CD4-positive, CD25-positive, alpha-beta regulatory T cell (primary cell): ENCODE measurements at regions not wholly inside any gene's neighbourhood (a gene's known extent, or its start where the extent isn't known, plus 50 kb on each side); places are given as distances from the start of the nearest gene placed in this dataset.

Experiments
- ATAC-seq, 2 donors: fragments of 150-1000 bp; cut with Tn5 transposase; one replicate each; pipeline ENCODE4 v1.10.0; 2021; ENCODE audit warnings: low read depth in 2 of 2, moderate number of reproducible peaks in 2 of 2, moderate library complexity in 1 of 2
- DNase-seq, 3 donors: peaks; one replicate each; pipeline versions ENCODE4 v3.0.0 to v3.0.0-alpha.2; 2012 to 2022; ENCODE audit warnings: mixed read lengths in 1 of 3
- H3K27ac ChIP-seq: one replicate; pipeline ENCODE4 v1.7.0; 2013; ENCODE audit warnings: mild to moderate bottlenecking, low read length; ENCODE audit not compliant: insufficient read depth, poor library complexity, severe bottlenecking
- H3K27me3 ChIP-seq: one replicate; pipeline ENCODE4 v1.7.0; 2013; ENCODE audit warnings: low read length; ENCODE audit not compliant: control insufficient read depth, insufficient read depth
- H3K36me3 ChIP-seq: one replicate; pipeline ENCODE4 v1.7.0; 2013; ENCODE audit warnings: mild to moderate bottlenecking, low read length, moderate library complexity; ENCODE audit not compliant: control insufficient read depth, insufficient read depth
- H3K4me1 ChIP-seq: 2 replicates; pipeline ENCODE4 v1.7.0; 2013; ENCODE audit warnings: mild to moderate bottlenecking, low read length; ENCODE audit not compliant: insufficient read depth, control insufficient read depth, poor library complexity, severe bottlenecking
- H3K4me3 ChIP-seq: one replicate; pipeline ENCODE4 v1.7.0; 2013; ENCODE audit warnings: low read depth, mild to moderate bottlenecking, low read length, moderate library complexity
- H3K9me3 ChIP-seq, 2 experiments: 1 replicate in 1 of 2; 2 replicates in 1 of 2; pipeline ENCODE4 v1.7.0; 2013; ENCODE audit warnings: low read length in 2 of 2, mild to moderate bottlenecking in 1 of 2, moderate library complexity in 1 of 2; ENCODE audit not compliant: control insufficient read depth in 2 of 2
- H3K27ac Mint-ChIP-seq, 3 donors: one replicate each; pipeline ENCODE4 v1.8.0; 2020 to 2022; ENCODE audit warnings: mild to moderate bottlenecking in 3 of 3, mixed read lengths in 3 of 3, moderate library complexity in 2 of 3
- H3K27me3 Mint-ChIP-seq: one replicate; pipeline ENCODE4 v1.8.0; 2022; ENCODE audit warnings: mild to moderate bottlenecking, mixed read lengths
- H3K36me3 Mint-ChIP-seq: one replicate; pipeline ENCODE4 v1.8.0; 2020; ENCODE audit warnings: mixed read lengths
- H3K4me1 Mint-ChIP-seq, 4 donors: one replicate each; pipeline ENCODE4 v1.8.0; 2020 to 2022; ENCODE audit warnings: mixed read lengths in 4 of 4, mild to moderate bottlenecking in 1 of 4
- H3K4me3 Mint-ChIP-seq, 4 donors: one replicate each; pipeline ENCODE4 v1.8.0; 2020 to 2022; ENCODE audit warnings: mild to moderate bottlenecking in 4 of 4, mixed read lengths in 4 of 4, moderate library complexity in 3 of 4
- H3K9me3 Mint-ChIP-seq, 7 donors: one replicate each; pipeline ENCODE4 v1.8.0; 2020 to 2022; ENCODE audit warnings: mixed read lengths in 7 of 7, mild to moderate bottlenecking in 3 of 7, moderate library complexity in 2 of 7

DNA sequence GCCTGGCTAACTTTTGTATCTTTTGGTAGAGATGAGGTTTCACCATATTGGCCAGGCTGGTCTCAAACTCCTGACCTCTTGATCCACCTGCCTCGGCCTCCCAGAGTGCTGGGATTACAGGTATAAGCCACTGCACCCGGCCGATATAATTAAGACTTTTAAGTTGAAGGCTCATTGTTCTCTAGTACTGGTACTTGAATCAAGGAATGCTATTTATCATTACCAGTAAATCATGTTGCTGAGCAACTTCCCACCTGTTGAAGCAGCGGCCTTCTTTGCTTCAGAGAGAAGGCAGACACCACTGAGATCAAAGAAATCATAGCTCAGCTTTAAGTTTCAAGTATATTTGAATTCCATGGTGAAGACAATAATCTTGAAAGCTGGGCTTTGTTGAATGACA lies 58.8 kb upstream of the TMEM163 start:
- Mint-ChIP-seq H3K4me3 (no peak overlapping the region), H3K9me3 (peaks cover 0 to 1% (median 0%) of the 10 kb centered on the region in 7 donors), H3K4me1 (peaks cover 0 to 6% (median 3%) of the 10 kb centered on the region in 4 donors), H3K27ac (no peak overlapping the region), H3K36me3 (no peaks in the 10 kb centered on the region), H3K27me3 (peaks cover 31% of the 10 kb centered on the region)
- Histone ChIP-seq H3K27ac (no peak overlapping the region), H3K4me1 (no peaks in the 10 kb centered on the region), H3K36me3 (no peaks in the 10 kb centered on the region), H3K9me3 (no peaks in the 10 kb centered on the region), H3K4me3 (no peak overlapping the region), H3K27me3 (peaks cover 8% of the 10 kb centered on the region)
- no peak for ATAC-seq
- no peak for DNase-seq

- no peaks in the 10 kb centered on the region for H3K9me3 ChIP-seq
- no peak overlapping the region for H3K4me3 Mint-ChIP-seq
- H3K4me1 ChIP-seq: no peaks in the 10 kb centered on the region
- no peak overlapping the region for H3K27ac Mint-ChIP-seq
- H3K9me3 Mint-ChIP-seq: peaks cover 0 to 1% (median 0%) of the 10 kb centered on the region in 7 donors
- no peak overlapping the region for H3K4me3 ChIP-seq
- H3K27me3 Mint-ChIP-seq: peaks cover 31% of the 10 kb centered on the region
- no peaks in the 10 kb centered on the region for H3K36me3 ChIP-seq
- peaks cover 8% of the 10 kb centered on the region for H3K27me3 ChIP-seq
- H3K36me3 Mint-ChIP-seq: no peaks in the 10 kb centered on the region
- peaks cover 0 to 6% (median 3%) of the 10 kb centered on the region in 4 donors for H3K4me1 Mint-ChIP-seq
- DNase-seq: no peak
- H3K27ac ChIP-seq: no peak overlapping the region
- no peak for ATAC-seq
Observed at GRCh38 chr2:134778372-134778771, 59.6 kb upstream of the TMEM163 start.

DNA sequence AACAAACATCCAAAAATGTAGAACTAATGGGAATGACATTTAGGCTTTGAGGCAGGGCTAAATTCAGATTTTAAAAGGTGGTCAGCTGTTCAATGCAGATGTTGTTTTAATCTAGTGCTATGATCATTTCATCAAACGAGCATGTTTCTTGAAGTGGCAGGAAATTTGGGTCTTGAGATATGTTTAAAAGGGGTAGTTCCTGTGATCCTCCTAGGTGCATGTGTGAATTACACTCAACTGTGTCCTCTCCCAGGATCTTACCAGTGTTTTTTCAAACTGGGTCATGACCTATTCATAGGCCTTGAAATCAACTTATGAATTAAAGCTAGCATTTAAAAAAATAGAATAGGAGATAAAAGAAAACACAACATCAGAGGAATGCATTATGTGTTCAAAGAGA lies 57.4 kb upstream of the ACMSD start:
- Histone ChIP-seq H3K27me3 (peaks cover 8% of the 10 kb centered on the region), H3K36me3 (no peaks in the 10 kb centered on the region), H3K9me3 (no peaks in the 10 kb centered on the region), H3K4me1 (no peaks in the 10 kb centered on the region), H3K4me3 (no peak overlapping the region), H3K27ac (no peak overlapping the region)
- no peak overlapping the region for H3K4me3 Mint-ChIP-seq
- peaks cover 41% of the 10 kb centered on the region for H3K27me3 Mint-ChIP-seq
- DNase-seq: no peak
- peaks cover 0 to 1% (median 0%) of the 10 kb centered on the region in 7 donors for H3K9me3 Mint-ChIP-seq
- no peaks in the 10 kb centered on the region for H3K36me3 Mint-ChIP-seq
- no peak for ATAC-seq
- peak overlapping the region in 1 of 3 donors; percentile 20 for H3K27ac Mint-ChIP-seq
- H3K4me1 Mint-ChIP-seq: peaks cover 0 to 6% (median 0%) of the 10 kb centered on the region in 4 donors

GRCh38 chr2:134782107-134782506 lies 56.3 kb upstream of the ACMSD start:
- Mint-ChIP-seq H3K4me3 (no peak overlapping the region), H3K9me3 (no peaks in the 10 kb centered on the region), H3K27ac (no peak overlapping the region), H3K36me3 (no peaks in the 10 kb centered on the region), H3K4me1 (peaks cover 0 to 6% (median 0%) of the 10 kb centered on the region in 4 donors), H3K27me3 (peaks cover 39% of the 10 kb centered on the region)
- ATAC-seq: no peak
- Histone ChIP-seq H3K9me3 (no peaks in the 10 kb centered on the region), H3K4me1 (no peaks in the 10 kb centered on the region), H3K27ac (no peak overlapping the region), H3K27me3 (peaks cover 2% of the 10 kb centered on the region), H3K36me3 (no peaks in the 10 kb centered on the region), H3K4me3 (no peak overlapping the region)
- DNase-seq: no peak

DNA sequence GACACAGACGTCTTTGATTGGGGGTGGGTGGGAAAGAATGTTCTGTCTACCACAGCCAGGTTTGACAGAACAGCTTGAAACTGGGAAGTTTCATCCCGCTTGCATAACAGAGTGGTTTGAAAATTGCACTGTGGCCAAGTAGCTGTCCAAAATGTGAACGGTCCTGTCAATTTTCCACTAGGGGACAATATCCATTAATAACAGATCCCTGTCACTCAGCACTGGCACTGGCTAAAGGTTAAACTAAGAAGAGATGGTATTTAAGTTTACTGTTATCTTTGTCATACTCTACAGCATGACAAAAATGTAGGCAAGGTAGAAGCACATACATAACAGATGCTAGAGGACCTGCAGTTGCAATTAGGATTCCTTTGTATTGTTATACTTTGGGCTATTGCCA lies 55.6 kb upstream of the ACMSD start:
- no peak for ATAC-seq
- Mint-ChIP-seq H3K9me3 (no peaks in the 10 kb centered on the region), H3K27ac (no peak overlapping the region), H3K27me3 (peaks cover 38% of the 10 kb centered on the region), H3K4me1 (peaks cover 0 to 6% (median 0%) of the 10 kb centered on the region in 4 donors), H3K36me3 (no peaks in the 10 kb centered on the region), H3K4me3 (no peak overlapping the region)
- H3K4me1 ChIP-seq: no peaks in the 10 kb centered on the region
- H3K4me3 ChIP-seq: no peak overlapping the region
- H3K9me3 ChIP-seq: no peaks in the 10 kb centered on the region
- H3K27me3 ChIP-seq: peaks cover 2% of the 10 kb centered on the region
- no peaks in the 10 kb centered on the region for H3K36me3 ChIP-seq
- DNase-seq: peak in 1 of 3 donors; percentile 42
- no peak overlapping the region for H3K27ac ChIP-seq

GRCh38 chr2:134783912-134784311 lies 54.5 kb upstream of the ACMSD start:
- no peak overlapping the region for H3K4me3 ChIP-seq
- H3K9me3 ChIP-seq: no peaks in the 10 kb centered on the region
- peaks cover 0 to 6% (median 0%) of the 10 kb centered on the region in 4 donors for H3K4me1 Mint-ChIP-seq
- H3K4me1 ChIP-seq: no peaks in the 10 kb centered on the region
- no peak overlapping the region for H3K27ac Mint-ChIP-seq
- H3K36me3 Mint-ChIP-seq: no peaks in the 10 kb centered on the region
- H3K27me3 Mint-ChIP-seq: peaks cover 39% of the 10 kb centered on the region
- no peak overlapping the region for H3K27ac ChIP-seq
- no peaks in the 10 kb centered on the region for H3K9me3 Mint-ChIP-seq
- H3K36me3 ChIP-seq: no peaks in the 10 kb centered on the region
- no peak for ATAC-seq
- H3K4me3 Mint-ChIP-seq: no peak overlapping the region
- no peak for DNase-seq
- H3K27me3 ChIP-seq: peaks cover 2% of the 10 kb centered on the region

DNA sequence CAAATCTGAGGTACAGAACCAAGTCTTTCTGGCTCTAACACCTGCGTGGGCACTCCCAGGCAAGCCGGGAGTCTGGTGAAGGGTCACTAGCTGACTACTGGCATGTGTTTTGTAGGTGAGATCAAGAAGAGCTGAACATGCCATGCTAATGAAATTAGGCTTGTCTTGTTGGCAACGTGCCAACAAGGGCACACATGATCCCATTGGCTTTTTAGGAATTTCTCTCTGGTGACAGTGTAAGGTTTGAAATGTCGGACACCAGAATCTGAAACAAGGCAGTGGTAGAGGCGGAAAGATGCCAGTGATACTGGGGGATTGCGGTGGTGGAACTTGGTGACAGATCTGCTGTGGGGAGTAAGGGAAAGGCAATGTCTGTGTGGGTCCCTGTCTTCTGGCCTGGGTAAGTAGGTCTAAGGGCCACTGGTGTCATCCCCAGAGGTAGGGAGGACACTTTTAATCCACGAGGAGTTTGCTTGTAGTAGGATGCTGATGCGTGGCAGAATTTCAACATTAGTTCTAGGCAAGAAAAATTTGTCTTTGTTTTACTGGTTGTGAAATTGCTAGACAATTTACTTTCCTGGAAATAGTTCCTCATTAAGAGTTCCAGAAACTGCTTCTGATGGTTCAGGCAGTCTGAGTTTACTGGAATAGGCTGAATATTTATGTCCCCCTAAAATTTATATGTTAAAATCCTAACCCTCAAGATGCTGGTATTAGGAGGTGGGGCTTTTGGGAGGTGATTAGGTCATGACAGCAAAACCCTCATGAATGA lies 52.6 kb upstream of the ACMSD start:
- Mint-ChIP-seq H3K4me1 (peaks cover 0 to 5% (median 0%) of the 10 kb centered on the region in 4 donors), H3K4me3 (no peak overlapping the region), H3K36me3 (no peaks in the 10 kb centered on the region), H3K9me3 (peaks cover 0 to 2% (median 0%) of the 10 kb centered on the region in 7 donors), H3K27ac (no peak overlapping the region), H3K27me3 (peaks cover 41% of the 10 kb centered on the region)
- DNase-seq: no peak
- no peaks in the 10 kb centered on the region for H3K36me3 ChIP-seq
- H3K4me3 ChIP-seq: no peak overlapping the region
- no peaks in the 10 kb centered on the region for H3K9me3 ChIP-seq
- H3K27ac ChIP-seq: no peak overlapping the region
- peaks cover 6% of the 10 kb centered on the region for H3K27me3 ChIP-seq
- no peaks in the 10 kb centered on the region for H3K4me1 ChIP-seq
- ATAC-seq: no peak

DNA sequence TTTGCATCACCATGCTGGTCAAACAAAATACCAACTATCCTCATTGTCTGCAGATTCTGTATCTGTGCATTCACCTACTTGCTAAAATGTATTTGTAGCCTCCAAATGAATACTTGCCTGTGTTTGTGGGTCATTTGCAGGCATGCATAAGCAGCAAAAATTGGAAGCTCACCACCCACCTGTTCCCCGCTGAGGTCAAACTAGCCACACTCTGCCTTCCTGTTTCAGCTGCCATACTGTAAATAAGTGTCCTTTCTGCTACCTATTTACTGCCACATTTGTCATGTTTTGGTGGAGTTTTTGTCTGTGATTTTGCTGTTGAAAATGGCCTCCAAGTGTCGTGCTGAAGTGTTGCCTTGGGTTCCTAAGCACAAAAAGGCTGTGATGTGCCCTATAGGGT lies 50.0 kb upstream of the ACMSD start:
- H3K36me3 ChIP-seq: no peaks in the 10 kb centered on the region
- H3K27me3 Mint-ChIP-seq: peaks cover 30% of the 10 kb centered on the region
- no peaks in the 10 kb centered on the region for H3K4me1 ChIP-seq
- no peaks in the 10 kb centered on the region for H3K36me3 Mint-ChIP-seq
- peaks cover 3% of the 10 kb centered on the region for H3K27me3 ChIP-seq
- no peaks in the 10 kb centered on the region for H3K4me1 Mint-ChIP-seq
- H3K27ac Mint-ChIP-seq: no peak overlapping the region
- DNase-seq: no peak
- peaks cover 0 to 2% (median 0%) of the 10 kb centered on the region in 7 donors for H3K9me3 Mint-ChIP-seq
- no peak overlapping the region for H3K4me3 ChIP-seq
- no peak overlapping the region for H3K4me3 Mint-ChIP-seq
- no peaks in the 10 kb centered on the region for H3K9me3 ChIP-seq
- no peak overlapping the region for H3K27ac ChIP-seq
- ATAC-seq: no peak
